ENCODE measurements at regions not wholly inside any gene's neighbourhood (a gene's known extent, or its start where the extent isn't known, plus 50 kb on each side); places are given as distances from the start of the nearest gene placed in this dataset.
"Not testable (repeated sequence)": the region's sequence is repeated elsewhere in the genome, so short reads cannot be mapped to it uniquely, and the experiment has no call there.

GRCh38 chr10:121380211-121380610 is 218.0 kb downstream of the FGFR2 start:
- Histone ChIP-seq H3K27me3 (no peaks in the 10 kb centered on the region), H3K36me3 (no peaks in the 10 kb centered on the region), H3K27ac (no peak overlapping the region), H3K9me3 (no peaks in the 10 kb centered on the region), H3K4me1 (no peaks in the 10 kb centered on the region), H3K4me3 (no peak overlapping the region)
- intact Hi-C loops (cut with DNase I), result no loop called here
- TF ChIP-seq CTCF (IDR thresholded peaks at IDR 0.05), result no peak
- no peak for ATAC-seq
- no peak for DNase-seq

GRCh38 chr10:121382029-121382520 is 216.2 kb downstream of the FGFR2 start:
- H3K4me3 ChIP-seq; DNase-seq; H3K36me3 ChIP-seq; ATAC-seq; intact Hi-C loops (cut with DNase I); H3K27me3 ChIP-seq; H3K9me3 ChIP-seq; H3K4me1 ChIP-seq; H3K27ac ChIP-seq: not testable (repeated sequence)

- intact Hi-C loops (cut with DNase I), result no loop called here
- Histone ChIP-seq H3K4me1 (no peaks in the 10 kb centered on the region), H3K27me3 (no peaks in the 10 kb centered on the region), H3K36me3 (no peaks in the 10 kb centered on the region), H3K4me3 (no peak overlapping the region), H3K27ac (no peak overlapping the region), H3K9me3 (no peaks in the 10 kb centered on the region)
- DNase-seq (no peak), ATAC-seq (no peak)
- TF ChIP-seq CTCF (IDR thresholded peaks at IDR 0.05), result no peak
Measured at GRCh38 chr10:121385136-121385535, 213.1 kb downstream of the FGFR2 start.

GRCh38 chr10:121392657-121393056 is 205.6 kb downstream of the FGFR2 start:
- no peak for TF ChIP-seq CTCF (IDR thresholded peaks at IDR 0.05)
- DNase-seq (no peak), ATAC-seq (peak; percentile 36)
- H3K36me3 ChIP-seq, result no peaks in the 10 kb centered on the region
- H3K4me3 ChIP-seq, result peak overlapping the region; percentile 8
- no peaks in the 10 kb centered on the region for H3K4me1 ChIP-seq
- H3K27me3 ChIP-seq, result no peaks in the 10 kb centered on the region
- H3K9me3 ChIP-seq, result no peaks in the 10 kb centered on the region
- intact Hi-C loops (cut with DNase I), result no loop called here
- H3K27ac ChIP-seq, result no peak overlapping the region

- Histone ChIP-seq H3K4me1 (no peaks in the 10 kb centered on the region), H3K9me3 (no peaks in the 10 kb centered on the region), H3K27ac (no peak overlapping the region), H3K4me3 (no peak overlapping the region), H3K36me3 (no peaks in the 10 kb centered on the region), H3K27me3 (no peaks in the 10 kb centered on the region)
- no peak for DNase-seq
- no peak for TF ChIP-seq CTCF (IDR thresholded peaks at IDR 0.05)
- intact Hi-C loops (cut with DNase I), result no loop called here
- no peak for ATAC-seq
Measured at GRCh38 chr10:121393522-121393921, 204.7 kb downstream of the FGFR2 start.

- H3K4me1 ChIP-seq; DNase-seq; intact Hi-C loops (cut with DNase I); H3K9me3 ChIP-seq; H3K36me3 ChIP-seq; ATAC-seq; H3K27ac ChIP-seq; H3K4me3 ChIP-seq; H3K27me3 ChIP-seq: not testable (repeated sequence)
Measured at GRCh38 chr10:121400507-121400906, 197.7 kb downstream of the FGFR2 start.

GRCh38 chr10:121403527-121403926 is 194.7 kb downstream of the FGFR2 start:
- DNase-seq, result no peak
- no peak for TF ChIP-seq CTCF (IDR thresholded peaks at IDR 0.05)
- intact Hi-C loops (cut with DNase I), result no loop called here

More at GRCh38 chr10:121403527-121403926, 194.7 kb downstream of the FGFR2 start:
- no peak overlapping the region for H3K4me3 ChIP-seq
- peaks cover 3% of the 10 kb centered on the region for H3K4me1 ChIP-seq
- no peaks in the 10 kb centered on the region for H3K36me3 ChIP-seq
- no peak for ATAC-seq
- no peaks in the 10 kb centered on the region for H3K9me3 ChIP-seq
- no peak overlapping the region for H3K27ac ChIP-seq
- no peaks in the 10 kb centered on the region for H3K27me3 ChIP-seq

Data from upper lobe of right lung (tissue), 1 donor.